PC-9 (cell line): ENCODE measurements at regions not wholly inside any gene's neighbourhood (a gene's known extent, or its start where the extent isn't known, plus 50 kb on each side); places are given as distances from the start of the nearest gene placed in this dataset.

Experiments used
- BruUV-seq: library from RNA; stranded (reverse); fragments of 400-500 nt; replicated peaks from 2 replicates; lab custom pipeline; 2021; lab: Mats Ljungman, UMichigan
- CTCF ChIA-PET: fragments of 300-600 bp; sonication (Branson Sonifier 250); formaldehyde crosslinking; loops from one replicate; lab custom pipeline; 2022; ENCODE audit warnings: antibody characterized with exemption; lab: Charles Lee
- POLR2A ChIA-PET: fragments of 300-600 bp; sonication (Branson Sonifier 250); formaldehyde crosslinking; loops from one replicate; lab custom pipeline; 2022; ENCODE audit warnings: antibody characterized with exemption; ENCODE audit not compliant: unreplicated experiment; lab: Charles Lee
- DNase-seq, 2 experiments: peaks; one replicate each; pipeline versions ENCODE4 v3.0.0 to v3.0.0-alpha.2; 2015 to 2022; ENCODE audit warnings: mixed read lengths in 1 of 2
- H2AFZ ChIP-seq: fragments of 200-600 bp; sonication (generic); 2 replicates; pipeline ENCODE4 v1.8.1; 2017; ENCODE audit warnings: antibody characterized with exemption
- H3F3A ChIP-seq: fragments of 200-600 bp; sonication (generic); 2 replicates; pipeline ENCODE4 v1.8.1; 2017; ENCODE audit warnings: antibody characterized with exemption, mild to moderate bottlenecking, low read depth; ENCODE audit not compliant: insufficient read depth
- H3K27ac ChIP-seq: fragments of 200-600 bp; sonication (generic); 2 replicates; pipeline ENCODE4 v1.6.1; 2016; ENCODE audit warnings: mixed run types
- H3K27me3 ChIP-seq: fragments of 200-600 bp; sonication (generic); 2 replicates; pipeline ENCODE4 v1.6.1; 2016; ENCODE audit warnings: low read depth, mixed run types; ENCODE audit not compliant: insufficient read depth
- H3K36me3 ChIP-seq: fragments of 200-600 bp; sonication (generic); 2 replicates; pipeline ENCODE4 v1.6.1; 2016; ENCODE audit warnings: low read depth, mixed run types
- H3K4me1 ChIP-seq: fragments of 200-600 bp; sonication (generic); replicated peaks from 2 replicates; pipeline ENCODE4 v1.6.1; 2016; ENCODE audit warnings: mixed run types; ENCODE audit not compliant: insufficient read depth
- H3K4me2 ChIP-seq: fragments of 200-600 bp; sonication (generic); 2 replicates; pipeline ENCODE4 v1.6.1; 2017; ENCODE audit warnings: mixed run types
- H3K4me3 ChIP-seq: fragments of 200-600 bp; sonication (generic); 2 replicates; pipeline ENCODE4 v1.6.1; 2016; ENCODE audit warnings: mixed run types
- H3K79me2 ChIP-seq: fragments of 200-600 bp; sonication (generic); 2 replicates; pipeline ENCODE4 v1.6.1; 2017; ENCODE audit warnings: low read depth, mixed run types
- H3K9me2 ChIP-seq: fragments of 200-600 bp; sonication (generic); 2 replicates; pipeline ENCODE4 v1.8.1; 2017; ENCODE audit warnings: mild to moderate bottlenecking; ENCODE audit not compliant: insufficient read depth
- H3K9me3 ChIP-seq: fragments of 200-600 bp; sonication (generic); 2 replicates; pipeline ENCODE4 v1.8.1; 2016; ENCODE audit warnings: low read depth; ENCODE audit not compliant: insufficient read depth
- H4K20me1 ChIP-seq: fragments of 200-600 bp; sonication (generic); 2 replicates; pipeline ENCODE4 v1.8.1; 2017; ENCODE audit not compliant: insufficient read depth
- CTCF ChIP-seq: fragments of 200-600 bp; sonication (generic); conservative IDR thresholded peaks from 2 replicates; pipeline ENCODE4 v1.6.1; 2017; ENCODE audit warnings: mixed run types, antibody characterized with exemption, mild to moderate bottlenecking, moderate library complexity
- EZH2 ChIP-seq: fragments of 200-600 bp; sonication (generic); IDR thresholded peaks from 2 replicates; pipeline ENCODE4 v1.8.0; 2017; ENCODE audit warnings: antibody characterized with exemption, low read depth
- intact Hi-C: fragments of 100-400 bp; cut with micrococcal nuclease; formaldehyde crosslinking; loops from one replicate; pipeline ENCODE4 v1.10.0; 2022; ENCODE audit not compliant: unreplicated experiment

- intact Hi-C loops: no loop called here
- H3K9me3 ChIP-seq: no peaks in the 10 kb centered on the region
Measured at GRCh38 chr11:36976741-36977140, 378.7 kb upstream of the RAG2 start.

GRCh38 chr11:36974771-36975170, 376.7 kb upstream of the RAG2 start:
- TF ChIP-seq CTCF (no peak), EZH2 (no peak)
- Histone ChIP-seq H3K4me2 (no peak overlapping the region), H3K4me3 (no peak overlapping the region), H3K4me1 (no peaks in the 10 kb centered on the region), H3K27ac (no peak overlapping the region), H3K79me2 (no peaks in the 10 kb centered on the region), H3F3A (no peaks in the 10 kb centered on the region), H3K9me3 (no peaks in the 10 kb centered on the region), H4K20me1 (no peaks in the 10 kb centered on the region), H2AFZ (no peak overlapping the region), H3K9me2 (no peaks in the 10 kb centered on the region), H3K36me3 (no peaks in the 10 kb centered on the region), H3K27me3 (no peaks in the 10 kb centered on the region)
- BruUV-seq: no TSS peak
- DNase-seq: no peak
- CTCF ChIA-PET: no interaction called here
- POLR2A ChIA-PET: no interaction called here
- intact Hi-C loops: no loop called here

More at GRCh38 chr11:36976741-36977140, 378.7 kb upstream of the RAG2 start:
- TF ChIP-seq EZH2 (no peak), CTCF (no peak)
- H3K27me3 ChIP-seq: no peaks in the 10 kb centered on the region
- POLR2A ChIA-PET: no interaction called here
- H3K4me1 ChIP-seq: no peaks in the 10 kb centered on the region
- no peak overlapping the region for H3K27ac ChIP-seq
- H3F3A ChIP-seq: no peaks in the 10 kb centered on the region
- no peaks in the 10 kb centered on the region for H3K79me2 ChIP-seq
- CTCF ChIA-PET: no interaction called here
- no peak for DNase-seq
- no peaks in the 10 kb centered on the region for H3K9me2 ChIP-seq
- no peaks in the 10 kb centered on the region for H3K36me3 ChIP-seq
- no peak overlapping the region for H3K4me2 ChIP-seq
- no peaks in the 10 kb centered on the region for H4K20me1 ChIP-seq
- no peak overlapping the region for H3K4me3 ChIP-seq
- no TSS peak for BruUV-seq
- no peak overlapping the region for H2AFZ ChIP-seq

- Histone ChIP-seq H3K4me2 (no peak overlapping the region), H3K27ac (no peak overlapping the region), H3K36me3 (no peaks in the 10 kb centered on the region), H3K4me1 (no peaks in the 10 kb centered on the region), H4K20me1 (no peaks in the 10 kb centered on the region), H3K79me2 (no peaks in the 10 kb centered on the region), H2AFZ (no peak overlapping the region), H3K27me3 (no peaks in the 10 kb centered on the region), H3K9me3 (no peaks in the 10 kb centered on the region), H3K9me2 (no peaks in the 10 kb centered on the region; the same call in 1 of the 2 replicates), H3F3A (no peaks in the 10 kb centered on the region), H3K4me3 (no peak overlapping the region)
- POLR2A ChIA-PET: no interaction called here
- TF ChIP-seq CTCF: no peak
- TF ChIP-seq EZH2: no peak
- intact Hi-C loops: no loop called here
- no peak for DNase-seq
- CTCF ChIA-PET: no interaction called here
- no TSS peak for BruUV-seq
Measured at GRCh38 chr11:36953976-36954375, 355.9 kb upstream of the RAG2 start.
